ENCODE measurements at regions not wholly inside any gene's neighbourhood (a gene's known extent, or its start where the extent isn't known, plus 50 kb on each side); places are given as distances from the start of the nearest gene placed in this dataset.

DNA sequence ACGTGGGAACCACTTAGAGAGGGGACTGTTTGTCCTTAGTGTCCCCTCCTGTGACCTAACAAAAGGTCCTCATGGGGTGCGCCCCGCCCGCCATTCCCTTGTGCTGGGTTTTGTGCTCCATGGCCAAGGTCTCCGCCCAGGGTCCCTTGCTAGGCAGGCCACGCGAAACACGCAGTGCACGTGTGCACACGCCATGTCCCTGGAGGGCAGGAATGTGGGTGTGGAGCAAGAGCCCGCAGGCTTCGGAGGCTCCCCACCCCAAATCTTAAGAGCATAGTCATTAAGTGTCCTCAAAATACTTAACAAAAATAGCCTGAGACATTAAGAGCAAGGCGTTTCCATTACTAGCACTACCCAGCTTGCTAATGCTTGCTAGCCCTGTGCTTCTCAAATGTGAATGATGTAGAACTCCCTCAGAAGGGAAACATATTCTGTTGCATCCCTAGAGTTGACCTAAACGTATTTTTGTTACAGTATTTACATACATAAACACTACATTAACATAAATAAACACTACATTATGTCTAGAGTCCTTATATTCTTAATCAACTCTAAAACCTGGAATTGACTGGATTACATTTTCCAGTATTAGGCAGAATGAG lies 117.6 kb upstream of the APCDD1 start:
- TF ChIP-seq POLR2AphosphoS5 (IDR thresholded peaks at IDR 0.05; ENCODE audit: insufficient read depth in 1 of 2, low read depth in 1 of 2), result peak in 1 of 2 donors; percentile 26
- TF ChIP-seq POLR2A (IDR thresholded peaks at IDR 0.05), result no peak
